ENCODE measurements at regions not wholly inside any gene's neighbourhood (a gene's known extent, or its start where the extent isn't known, plus 50 kb on each side); places are given as distances from the start of the nearest gene placed in this dataset.

- no peak for DNase-seq
Measured at GRCh38 chr22:44591146-44591790, 93.2 kb upstream of the RTL6 start.

GRCh38 chr22:44590291-44590690 is 92.3 kb upstream of the RTL6 start:
- no peak for DNase-seq

- no peak for DNase-seq
Measured at GRCh38 chr22:44589831-44590230, 91.8 kb upstream of the RTL6 start.

- no peak for DNase-seq
Measured at GRCh38 chr22:44588348-44588747, 90.3 kb upstream of the RTL6 start.

GRCh38 chr22:44587737-44588310 is 89.8 kb upstream of the RTL6 start:
- no peak for DNase-seq

GRCh38 chr22:44586999-44587736 is 89.1 kb upstream of the RTL6 start:
- DNase-seq: peak; percentile 84

GRCh38 chr22:44586351-44586990 is 88.4 kb upstream of the RTL6 start:
- peak; percentile 51 for DNase-seq

- DNase-seq: no peak
Measured at GRCh38 chr22:44585559-44586350, 87.7 kb upstream of the RTL6 start.

GRCh38 chr22:44584256-44584902 is 86.3 kb upstream of the RTL6 start:
- no peak for DNase-seq

- no peak for DNase-seq
Measured at GRCh38 chr22:44583854-44584253, 85.8 kb upstream of the RTL6 start.

GRCh38 chr22:44583061-44583760 is 85.2 kb upstream of the RTL6 start:
- no peak for DNase-seq

- no peak for DNase-seq
Measured at GRCh38 chr22:44582016-44582415, 84.0 kb upstream of the RTL6 start.

- no peak for DNase-seq
Measured at GRCh38 chr22:44581096-44581435, 83.0 kb upstream of the RTL6 start.

- no peak for DNase-seq
Measured at GRCh38 chr22:44580176-44581095, 82.4 kb upstream of the RTL6 start.

GRCh38 chr22:44578516-44579230 is 80.6 kb upstream of the RTL6 start:
- no peak for DNase-seq

GRCh38 chr22:44578110-44578457 is 80.1 kb upstream of the RTL6 start:
- DNase-seq: no peak

- no peak for DNase-seq
Measured at GRCh38 chr22:44577391-44578109, 79.5 kb upstream of the RTL6 start.

All from renal pelvis (tissue), 1 donor.